ENCODE measurements at regions not wholly inside any gene's neighbourhood (a gene's known extent, or its start where the extent isn't known, plus 50 kb on each side); places are given as distances from the start of the nearest gene placed in this dataset.
"Not testable (repeated sequence)": the region's sequence is repeated elsewhere in the genome, so short reads cannot be mapped to it uniquely, and the experiment has no call there.

GRCh38 chr7:65656494-65657188 lies 216.2 kb upstream of the VKORC1L1 start:
- not testable (repeated sequence) for TF ChIP-seq POLR2A (IDR thresholded peaks at IDR 0.05; ENCODE audit: low read length); GATA1 (IDR thresholded peaks at IDR 0.05; ENCODE audit: low read depth, low read length)
